WI38 (cell line): ENCODE measurements at regions not wholly inside any gene's neighbourhood (a gene's known extent, or its start where the extent isn't known, plus 50 kb on each side); places are given as distances from the start of the nearest gene placed in this dataset.

Experiments
- H3K4me3 ChIP-seq: 2 replicates; pipeline ENCODE4 v1.5.1; 2011; ENCODE audit warnings: low read depth, mild to moderate bottlenecking, control low read depth, low read length
- CTCF ChIP-seq: IDR thresholded peaks from 2 replicates; pipeline ENCODE4 v1.5.1; 2012; ENCODE audit warnings: low read depth, mild to moderate bottlenecking, control low read depth, low read length

DNA sequence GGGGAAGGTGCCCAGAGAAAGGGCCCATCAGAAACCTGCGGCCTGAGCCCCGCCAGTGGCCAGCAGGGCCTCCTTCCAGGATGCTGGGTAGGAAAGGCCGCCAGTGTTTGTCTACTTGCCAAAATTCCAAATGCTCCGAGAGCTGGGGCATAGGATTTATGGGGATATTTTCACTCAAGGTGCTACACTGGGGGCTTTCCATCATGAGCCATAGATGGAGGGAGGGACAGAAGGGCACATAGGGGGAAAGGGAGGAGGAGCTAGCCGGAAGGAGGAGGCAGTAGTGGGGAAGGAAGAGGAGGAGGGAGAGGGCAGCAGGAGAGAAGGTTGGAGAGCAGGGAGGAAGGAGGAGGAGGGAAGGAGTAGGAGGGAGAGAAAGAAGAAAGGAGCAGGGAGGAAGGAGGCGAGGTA, 494.7 kb upstream of the PROK2 start:
- H3K4me3 ChIP-seq: no peak overlapping the region
- TF ChIP-seq CTCF: no peak

- no peak for TF ChIP-seq CTCF
- no peak overlapping the region for H3K4me3 ChIP-seq
Measured at GRCh38 chr3:72279068-72279604, 494.2 kb upstream of the PROK2 start.

DNA sequence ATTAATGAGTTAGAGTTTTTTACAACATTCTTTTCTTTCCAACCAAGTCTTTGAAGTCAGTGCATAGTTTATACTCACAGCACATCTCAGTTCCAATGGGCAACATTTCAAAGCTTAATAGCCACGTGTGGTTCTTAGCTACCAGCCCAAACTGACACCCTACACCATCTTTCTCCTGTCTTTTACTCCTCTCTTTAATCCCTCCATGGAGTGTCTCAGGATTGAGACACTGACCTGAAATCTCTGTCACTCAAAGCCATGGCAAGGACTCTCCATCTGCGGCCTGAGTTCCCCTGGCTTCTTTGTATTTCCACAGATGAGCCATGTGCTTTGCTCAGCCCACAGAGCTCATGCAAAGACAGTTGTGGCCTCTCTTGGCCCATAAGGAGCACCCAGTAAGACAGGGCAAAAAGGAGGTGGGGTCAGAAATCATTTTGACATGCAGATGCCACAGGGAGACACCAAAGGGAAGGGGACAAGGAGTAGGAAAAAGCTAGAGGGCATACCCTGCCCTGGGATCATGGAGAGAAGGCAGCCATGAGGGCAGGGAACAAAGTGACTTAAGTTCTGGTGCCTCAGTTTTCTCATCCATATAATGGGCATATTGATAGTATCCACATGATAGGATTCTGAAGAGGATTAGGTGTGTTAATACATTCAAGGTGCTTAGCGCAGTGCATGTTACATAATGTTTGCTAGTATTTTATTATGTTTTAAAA, 493.6 kb upstream of the PROK2 start:
- no peak for TF ChIP-seq CTCF
- no peak overlapping the region for H3K4me3 ChIP-seq

DNA sequence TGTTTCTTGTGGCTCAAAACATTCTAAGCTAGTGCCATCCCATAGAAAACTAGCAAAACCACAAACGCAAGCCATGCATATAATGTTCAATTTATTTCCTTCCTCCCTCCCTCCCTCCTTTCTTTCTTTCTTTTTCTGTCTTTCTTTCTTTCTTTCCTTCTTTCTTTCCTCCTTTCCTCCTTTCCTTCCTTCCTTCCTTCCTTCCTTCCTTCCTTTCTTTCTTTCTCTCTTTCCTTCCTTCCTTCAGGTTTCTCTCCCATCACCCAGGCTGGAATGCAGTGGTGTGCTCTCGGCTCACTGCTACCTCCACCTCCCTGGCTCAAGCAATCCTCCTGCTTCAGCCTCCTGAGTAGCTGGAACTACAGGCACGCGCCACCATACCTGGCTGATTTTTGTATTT, 492.8 kb upstream of the PROK2 start:
- no peak for TF ChIP-seq CTCF
- H3K4me3 ChIP-seq: no peak overlapping the region

DNA sequence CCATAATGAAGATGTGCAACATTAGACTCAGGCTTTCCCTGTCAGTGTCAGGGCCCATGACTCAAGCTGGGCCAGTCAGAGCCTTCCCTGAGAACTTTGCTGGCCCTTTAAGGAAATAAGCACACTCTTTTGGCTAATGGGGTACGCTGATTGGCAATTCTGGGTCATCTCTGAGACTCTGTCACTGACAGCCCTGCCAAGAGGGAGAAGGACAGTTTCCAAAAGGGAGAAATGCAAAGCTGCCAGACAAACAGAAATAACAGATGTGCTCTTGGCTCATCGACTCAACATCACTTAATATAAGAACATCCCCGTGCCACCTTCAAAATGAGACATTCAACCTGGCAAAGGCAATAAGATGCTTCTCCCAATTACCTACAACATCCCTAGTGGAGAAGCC, 491.9 kb upstream of the PROK2 start:
- TF ChIP-seq CTCF: no peak
- no peak overlapping the region for H3K4me3 ChIP-seq

DNA sequence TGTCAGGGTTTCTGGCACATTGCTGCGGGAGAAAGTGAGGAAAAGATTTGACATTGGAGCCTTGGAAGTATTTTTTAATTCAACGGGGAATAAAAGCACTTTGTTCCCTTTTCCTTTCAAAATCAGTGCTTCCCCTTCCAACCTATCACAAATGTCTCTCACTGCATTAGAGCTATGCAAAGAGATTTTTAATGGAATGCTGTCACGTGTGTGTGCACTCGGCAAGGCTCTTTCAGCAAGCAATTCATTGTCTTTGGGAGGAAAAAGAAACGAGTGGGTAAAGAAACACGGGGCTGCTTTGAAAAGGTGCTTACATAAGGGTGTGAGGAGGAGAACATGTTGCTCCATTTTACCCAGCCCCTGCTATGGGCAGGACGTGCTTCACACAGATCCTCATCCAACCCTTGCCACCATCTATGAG, 490.4 kb upstream of the PROK2 start:
- H3K4me3 ChIP-seq: no peak overlapping the region
- no peak for TF ChIP-seq CTCF

- TF ChIP-seq CTCF: no peak
- peak overlapping the region; percentile 22 for H3K4me3 ChIP-seq
Measured at GRCh38 chr3:72274493-72275330, 489.8 kb upstream of the PROK2 start.
